ENCODE measurements at regions not wholly inside any gene's neighbourhood (a gene's known extent, or its start where the extent isn't known, plus 50 kb on each side); places are given as distances from the start of the nearest gene placed in this dataset.

GRCh38 chr13:109868578-109869311 lies 82.4 kb upstream of the IRS2 start:
- no peak for DNase-seq (ENCODE audit: low spot score in 2 of 2)
- no peaks in the 10 kb centered on the region for H3K36me3 Mint-ChIP-seq
- no peak for ATAC-seq
- H3K9me3 Mint-ChIP-seq: peaks cover 3% of the 10 kb centered on the region
- no peaks in the 10 kb centered on the region for H3K4me1 Mint-ChIP-seq
- H3K4me3 Mint-ChIP-seq: no peak overlapping the region
- no peak overlapping the region for H3K27ac Mint-ChIP-seq

GRCh38 chr13:109867766-109868165 lies 81.4 kb upstream of the IRS2 start:
- Mint-ChIP-seq H3K4me3 (no peak overlapping the region), H3K27ac (no peak overlapping the region), H3K4me1 (no peaks in the 10 kb centered on the region), H3K36me3 (no peaks in the 10 kb centered on the region), H3K9me3 (peaks cover 3% of the 10 kb centered on the region)
- no peak for ATAC-seq
- DNase-seq (ENCODE audit: low spot score in 2 of 2): no peak

- H3K36me3 Mint-ChIP-seq: no peaks in the 10 kb centered on the region
- no peak overlapping the region for H3K27ac Mint-ChIP-seq
- H3K9me3 Mint-ChIP-seq: peaks cover 6% of the 10 kb centered on the region
- DNase-seq (ENCODE audit: low spot score in 2 of 2) (no peak), ATAC-seq (no peak)
- no peak overlapping the region for H3K4me3 Mint-ChIP-seq
- H3K4me1 Mint-ChIP-seq: no peaks in the 10 kb centered on the region
These were observed 76.2 kb upstream of the IRS2 start for GRCh38 chr13:109862627-109863026.

GRCh38 chr13:109859898-109860297 lies 73.5 kb upstream of the IRS2 start:
- peaks cover 6% of the 10 kb centered on the region for H3K9me3 Mint-ChIP-seq
- H3K4me1 Mint-ChIP-seq: no peaks in the 10 kb centered on the region
- no peaks in the 10 kb centered on the region for H3K36me3 Mint-ChIP-seq
- DNase-seq (ENCODE audit: low spot score in 2 of 2) (no peak), ATAC-seq (no peak)
- H3K27ac Mint-ChIP-seq: no peak overlapping the region
- H3K4me3 Mint-ChIP-seq: no peak overlapping the region

- Mint-ChIP-seq H3K36me3 (no peaks in the 10 kb centered on the region), H3K4me3 (no peak overlapping the region), H3K27ac (no peak overlapping the region), H3K4me1 (no peaks in the 10 kb centered on the region), H3K9me3 (peaks cover 6% of the 10 kb centered on the region)
- DNase-seq (ENCODE audit: low spot score in 2 of 2) (no peak), ATAC-seq (no peak)
These were observed 72.9 kb upstream of the IRS2 start for GRCh38 chr13:109859216-109859835.

- Mint-ChIP-seq H3K36me3 (no peaks in the 10 kb centered on the region), H3K4me1 (no peaks in the 10 kb centered on the region), H3K9me3 (peaks cover 6% of the 10 kb centered on the region), H3K4me3 (no peak overlapping the region), H3K27ac (no peak overlapping the region)
- ATAC-seq (no peak), DNase-seq (ENCODE audit: low spot score in 2 of 2) (no peak)
These were observed 71.9 kb upstream of the IRS2 start for GRCh38 chr13:109858319-109858718.

- Mint-ChIP-seq H3K36me3 (no peaks in the 10 kb centered on the region), H3K4me1 (no peaks in the 10 kb centered on the region), H3K27ac (no peak overlapping the region), H3K9me3 (peaks cover 6% of the 10 kb centered on the region), H3K4me3 (no peak overlapping the region)
- ATAC-seq (no peak), DNase-seq (ENCODE audit: low spot score in 2 of 2) (no peak)
These were observed 71.4 kb upstream of the IRS2 start for GRCh38 chr13:109857803-109858202.

- DNase-seq (ENCODE audit: low spot score in 2 of 2) (no peak), ATAC-seq (no peak)
- no peak overlapping the region for H3K4me3 Mint-ChIP-seq
- no peaks in the 10 kb centered on the region for H3K36me3 Mint-ChIP-seq
- peaks cover 6% of the 10 kb centered on the region for H3K9me3 Mint-ChIP-seq
- H3K4me1 Mint-ChIP-seq: no peaks in the 10 kb centered on the region
- H3K27ac Mint-ChIP-seq: no peak overlapping the region
These were observed 70.9 kb upstream of the IRS2 start for GRCh38 chr13:109857325-109857724.

GRCh38 chr13:109856350-109856749 lies 70.0 kb upstream of the IRS2 start:
- DNase-seq (ENCODE audit: low spot score in 2 of 2) (no peak), ATAC-seq (no peak)
- H3K36me3 Mint-ChIP-seq: no peaks in the 10 kb centered on the region
- no peak overlapping the region for H3K4me3 Mint-ChIP-seq
- H3K4me1 Mint-ChIP-seq: no peaks in the 10 kb centered on the region
- H3K9me3 Mint-ChIP-seq: peaks cover 6% of the 10 kb centered on the region
- H3K27ac Mint-ChIP-seq: no peak overlapping the region

GRCh38 chr13:109853153-109853552 lies 66.8 kb upstream of the IRS2 start:
- DNase-seq (ENCODE audit: low spot score in 2 of 2) (no peak), ATAC-seq (no peak)
- H3K4me1 Mint-ChIP-seq: no peaks in the 10 kb centered on the region
- no peak overlapping the region for H3K4me3 Mint-ChIP-seq
- no peak overlapping the region for H3K27ac Mint-ChIP-seq
- peaks cover 3% of the 10 kb centered on the region for H3K9me3 Mint-ChIP-seq
- no peaks in the 10 kb centered on the region for H3K36me3 Mint-ChIP-seq

- ATAC-seq: no peak
- Mint-ChIP-seq H3K4me3 (no peak overlapping the region), H3K27ac (no peak overlapping the region), H3K9me3 (peaks cover 3% of the 10 kb centered on the region), H3K4me1 (no peaks in the 10 kb centered on the region), H3K36me3 (no peaks in the 10 kb centered on the region)
- DNase-seq (ENCODE audit: low spot score in 2 of 2): no peak
These were observed 59.8 kb upstream of the IRS2 start for GRCh38 chr13:109846185-109846584.

GRCh38 chr13:109844396-109844795 lies 58.0 kb upstream of the IRS2 start:
- ATAC-seq: no peak
- Mint-ChIP-seq H3K27ac (no peak overlapping the region), H3K4me1 (peaks cover 10% of the 10 kb centered on the region), H3K9me3 (peaks cover 3% of the 10 kb centered on the region), H3K4me3 (no peak overlapping the region), H3K36me3 (no peaks in the 10 kb centered on the region)
- DNase-seq (ENCODE audit: low spot score in 2 of 2): no peak

- DNase-seq (ENCODE audit: low spot score in 2 of 2) (no peak), ATAC-seq (no peak)
- H3K4me1 Mint-ChIP-seq: peaks cover 10% of the 10 kb centered on the region
- no peak overlapping the region for H3K4me3 Mint-ChIP-seq
- no peak overlapping the region for H3K27ac Mint-ChIP-seq
- H3K36me3 Mint-ChIP-seq: no peaks in the 10 kb centered on the region
- H3K9me3 Mint-ChIP-seq: peaks cover 3% of the 10 kb centered on the region
These were observed 57.3 kb upstream of the IRS2 start for GRCh38 chr13:109843695-109844094.

- no peak for ATAC-seq
- H3K36me3 Mint-ChIP-seq: no peaks in the 10 kb centered on the region
- no peak overlapping the region for H3K4me3 Mint-ChIP-seq
- DNase-seq (ENCODE audit: low spot score in 2 of 2): no peak
- H3K4me1 Mint-ChIP-seq: peaks cover 10% of the 10 kb centered on the region
- peaks cover 3% of the 10 kb centered on the region for H3K9me3 Mint-ChIP-seq
- H3K27ac Mint-ChIP-seq: no peak overlapping the region
These were observed 56.0 kb upstream of the IRS2 start for GRCh38 chr13:109842212-109842920.

GRCh38 chr13:109840893-109841287 lies 54.5 kb upstream of the IRS2 start:
- DNase-seq (ENCODE audit: low spot score in 2 of 2): no peak
- peak overlapping the region; percentile 12 for H3K4me3 Mint-ChIP-seq
- peaks cover 10% of the 10 kb centered on the region for H3K4me1 Mint-ChIP-seq
- no peak overlapping the region for H3K27ac Mint-ChIP-seq
- H3K9me3 Mint-ChIP-seq: peaks cover 3% of the 10 kb centered on the region
- ATAC-seq: no peak
- H3K36me3 Mint-ChIP-seq: no peaks in the 10 kb centered on the region
